Suppressor macrophage treated with lipopolysaccharide for 1 hour (primary cell): ENCODE measurements at regions not wholly inside any gene's neighbourhood (a gene's known extent, or its start where the extent isn't known, plus 50 kb on each side); places are given as distances from the start of the nearest gene placed in this dataset.
"Not testable (repeated sequence)": the region's sequence is repeated elsewhere in the genome, so short reads cannot be mapped to it uniquely, and the experiment has no call there.

Experiments used
- DNase-seq, 3 donors: peaks; one replicate each; pipeline ENCODE4 v3.0.0-alpha.2; 2020 to 2022

DNA sequence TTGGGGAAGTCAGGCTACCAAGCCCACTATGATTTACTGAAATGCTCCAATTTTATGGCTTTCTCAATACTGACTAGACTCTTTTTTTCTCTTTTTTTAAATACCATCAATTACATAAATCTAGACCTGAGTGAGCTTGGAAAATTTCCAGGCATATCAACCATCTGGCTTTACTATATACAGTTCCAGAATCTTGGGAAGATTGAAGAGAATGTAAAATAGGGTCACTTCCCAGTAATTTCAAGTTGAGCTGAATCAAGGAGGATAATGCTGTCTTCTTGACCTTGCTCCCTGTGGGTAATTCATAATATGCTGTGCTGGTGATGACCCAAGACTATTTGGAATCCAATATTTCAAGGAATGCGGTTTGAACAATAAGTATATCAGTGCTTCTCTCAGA is 108.1 kb downstream of the MAP3K21 start:
- DNase-seq = peak in 1 of 3 donors; percentile 9

DNA sequence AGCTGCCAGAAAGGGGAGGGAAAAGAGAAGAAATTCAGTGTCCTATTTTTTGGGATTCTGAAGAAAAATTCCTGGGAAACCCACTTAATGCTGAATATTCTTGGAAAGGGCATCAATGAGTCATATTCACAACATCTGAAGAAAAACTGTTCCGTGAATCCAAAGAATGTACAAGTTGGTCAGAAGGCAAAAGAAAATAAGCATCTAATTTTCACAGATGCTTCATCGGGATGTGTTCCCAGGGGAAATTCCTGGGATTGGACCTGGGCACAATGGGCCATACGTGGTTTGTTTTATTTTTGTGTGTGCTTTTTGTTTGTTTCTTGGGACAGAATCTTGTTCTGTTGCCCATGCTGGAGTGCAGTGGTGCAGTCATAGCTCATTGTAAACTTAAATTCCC is 112.2 kb downstream of the MAP3K21 start:
- no peak for DNase-seq

DNA sequence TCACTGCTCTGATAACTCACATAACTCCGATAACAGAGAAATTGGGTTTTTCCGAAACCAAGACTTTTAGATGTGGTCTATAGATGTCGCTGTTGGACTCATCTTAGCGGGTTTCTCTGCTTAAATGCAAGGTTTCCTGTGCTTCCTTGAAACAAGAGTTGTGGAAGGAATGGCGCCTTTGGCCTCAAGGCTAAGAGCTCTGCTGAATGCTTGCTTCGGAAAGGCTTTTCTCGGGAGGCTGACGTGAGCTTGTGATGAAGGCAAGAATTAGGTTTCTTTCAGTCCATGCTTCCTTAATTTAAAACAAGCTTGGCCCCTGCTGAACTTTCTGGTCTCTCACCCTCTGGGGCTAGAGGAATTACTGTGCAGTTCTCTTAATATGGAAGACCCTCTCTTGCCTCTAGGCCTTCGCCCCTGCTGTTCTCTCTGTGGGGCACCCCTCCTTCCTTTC is 113.5 kb downstream of the MAP3K21 start:
- DNase-seq = peak; percentile 56 to 67 (median 58)

GRCh38 chr1:233442026-233442780 is 114.7 kb downstream of the MAP3K21 start:
- peak in 1 of 3 donors; percentile 10 for DNase-seq

GRCh38 chr1:233443040-233443760 is 115.7 kb downstream of the MAP3K21 start:
- DNase-seq = peak in 1 of 3 donors; percentile 0

DNA sequence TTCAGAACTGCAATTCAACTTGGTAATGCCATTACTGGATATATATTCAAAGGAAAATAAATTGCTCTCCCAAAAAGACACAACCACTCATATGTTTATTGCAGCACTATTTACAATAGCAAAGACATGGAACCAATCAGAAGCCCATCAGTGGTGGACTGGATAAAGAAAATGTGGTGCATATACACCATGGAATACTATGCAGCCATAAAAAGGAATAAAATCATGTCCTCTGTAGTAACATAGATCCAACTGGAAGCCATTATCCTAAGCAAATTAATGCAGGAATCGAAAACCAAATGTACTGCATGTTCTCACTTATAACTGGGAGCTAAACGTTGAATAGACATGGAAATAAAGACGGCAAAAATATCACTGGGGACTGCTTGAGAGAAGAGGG is 117.0 kb downstream of the MAP3K21 start:
- DNase-seq = no peak

DNA sequence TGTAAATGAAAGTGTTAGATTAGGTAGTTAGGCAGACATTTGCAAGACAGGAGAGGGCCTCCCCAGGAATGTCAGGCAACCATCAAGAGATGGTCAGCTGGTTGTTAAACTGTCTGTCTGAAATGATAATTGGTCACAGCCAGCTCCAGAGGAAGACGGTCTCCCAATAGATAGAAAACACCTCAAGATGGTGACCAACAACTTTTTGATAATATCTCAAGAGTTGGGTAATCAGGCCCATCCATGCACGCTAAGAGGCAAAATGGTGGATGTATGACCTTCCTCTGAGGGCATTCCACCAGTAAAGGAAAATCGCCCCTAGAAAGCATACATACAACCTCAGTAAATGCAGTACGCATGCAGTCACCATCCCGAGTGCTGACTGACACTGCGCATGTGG is 118.2 kb downstream of the MAP3K21 start:
- DNase-seq = no peak

- DNase-seq = no peak
These were observed 119.4 kb downstream of the MAP3K21 start for GRCh38 chr1:233446935-233447334.

DNA sequence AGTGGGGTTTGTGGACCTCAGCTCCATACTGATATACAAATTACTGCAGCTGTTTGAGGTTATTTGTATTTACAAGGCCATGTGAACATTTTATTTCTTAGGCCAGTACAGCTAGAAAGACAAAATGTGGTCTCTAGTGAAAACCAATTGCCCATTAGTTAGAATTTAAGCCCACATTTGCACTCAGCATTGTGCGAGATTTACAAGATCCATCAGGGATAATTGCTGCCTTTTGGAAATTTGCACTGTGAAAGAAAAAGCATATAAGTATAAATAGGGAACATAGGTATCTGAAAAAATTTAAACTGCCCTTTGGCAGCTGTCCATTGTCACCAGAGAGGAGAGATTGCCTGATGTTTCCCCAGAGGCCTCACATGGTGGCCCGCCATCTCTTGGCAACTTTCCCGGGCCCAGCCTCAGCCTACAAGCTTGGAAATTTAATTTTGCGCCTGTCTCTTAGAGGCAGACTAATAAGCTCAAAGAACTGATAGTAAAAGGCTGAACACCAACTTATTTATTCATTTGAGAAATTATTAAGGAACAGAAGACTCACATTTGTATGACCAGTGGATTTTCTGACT is 120.7 kb downstream of the MAP3K21 start:
- DNase-seq = no peak

DNA sequence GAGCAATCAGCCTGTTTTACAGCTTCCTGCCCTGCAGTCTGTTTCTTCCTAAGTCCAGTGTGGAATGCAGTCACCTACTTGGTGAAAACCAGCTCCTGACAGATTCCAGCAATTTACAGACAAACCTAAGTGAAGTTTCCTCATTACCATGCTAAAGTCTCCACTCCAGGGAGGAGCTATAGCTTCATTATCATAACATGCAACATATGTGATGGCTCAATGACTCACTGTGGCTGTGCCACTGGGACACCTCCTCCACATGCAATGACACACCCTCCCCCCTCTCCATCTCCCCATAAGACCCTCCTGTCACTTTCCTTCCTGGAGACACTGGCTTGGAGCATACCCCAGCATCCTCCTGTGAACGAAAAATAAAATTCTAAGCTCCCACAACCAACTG is 125.2 kb downstream of the MAP3K21 start:
- DNase-seq = no peak

GRCh38 chr1:233453433-233454200 is 126.1 kb downstream of the MAP3K21 start:
- no peak for DNase-seq

DNA sequence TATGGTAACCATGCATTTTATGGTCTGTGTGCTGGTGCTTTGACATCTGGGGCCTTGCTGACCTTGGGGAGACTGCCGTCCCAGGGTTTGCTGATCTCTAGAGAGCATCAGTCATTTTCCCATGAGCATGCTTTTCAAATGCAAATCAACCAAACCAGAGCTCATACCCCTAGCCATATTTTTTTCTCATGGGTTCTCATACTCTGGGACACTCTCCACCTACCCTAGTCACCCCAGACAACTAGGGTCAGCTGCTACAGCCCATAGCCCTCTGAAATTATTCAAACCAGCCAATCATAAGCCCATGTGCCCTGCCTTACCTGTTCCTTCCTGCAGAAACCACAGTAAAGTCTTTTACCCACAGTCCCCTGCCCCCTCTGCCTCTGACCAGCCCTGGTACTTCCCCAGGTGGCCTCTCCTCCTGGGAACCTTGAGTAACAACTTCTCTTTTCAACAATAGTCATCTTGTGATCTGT is 132.0 kb downstream of the MAP3K21 start:
- DNase-seq = no peak

GRCh38 chr1:233459968-233460367 is 132.4 kb downstream of the MAP3K21 start:
- no peak for DNase-seq

- no peak for DNase-seq
These were observed 133.2 kb downstream of the MAP3K21 start for GRCh38 chr1:233460692-233461091.

DNA sequence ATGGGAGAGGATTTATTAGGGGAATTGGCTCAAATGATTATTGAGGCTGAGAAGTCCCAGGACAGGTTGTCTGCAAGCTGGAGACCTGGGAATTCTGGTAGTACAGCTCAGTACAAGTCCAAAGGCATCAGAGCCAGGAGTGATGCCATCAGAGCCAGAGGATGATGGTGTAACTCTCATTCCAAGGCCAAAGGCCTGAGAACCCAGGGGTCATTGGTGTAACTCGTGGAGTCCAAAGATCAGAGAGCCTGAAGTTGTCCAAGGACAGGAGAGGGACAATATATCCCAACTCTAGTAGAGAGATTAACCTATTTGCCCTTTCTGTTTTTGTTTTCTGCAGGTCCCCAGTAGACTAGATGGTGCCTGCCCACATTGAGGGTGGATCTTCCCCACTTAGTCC is 134.3 kb downstream of the MAP3K21 start:
- DNase-seq = no peak

DNA sequence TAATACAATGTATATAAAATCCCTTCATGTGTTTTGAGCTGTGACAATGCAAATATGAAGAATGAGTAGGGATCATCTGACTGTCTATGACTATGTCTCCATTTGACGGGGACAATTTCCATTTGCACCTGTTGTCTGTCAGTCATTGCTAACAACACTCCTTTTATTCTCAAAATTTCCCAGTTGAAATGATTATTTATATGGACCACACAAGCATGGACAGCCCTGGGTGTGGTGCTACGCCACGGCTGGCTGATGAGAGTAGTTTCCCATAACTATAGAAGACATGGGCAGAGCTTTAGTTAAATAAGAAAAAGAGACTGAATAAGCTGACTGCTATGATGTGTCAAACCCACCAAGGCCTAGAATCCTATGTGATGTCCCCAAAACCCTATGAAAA is 135.8 kb downstream of the MAP3K21 start:
- no peak for DNase-seq

DNA sequence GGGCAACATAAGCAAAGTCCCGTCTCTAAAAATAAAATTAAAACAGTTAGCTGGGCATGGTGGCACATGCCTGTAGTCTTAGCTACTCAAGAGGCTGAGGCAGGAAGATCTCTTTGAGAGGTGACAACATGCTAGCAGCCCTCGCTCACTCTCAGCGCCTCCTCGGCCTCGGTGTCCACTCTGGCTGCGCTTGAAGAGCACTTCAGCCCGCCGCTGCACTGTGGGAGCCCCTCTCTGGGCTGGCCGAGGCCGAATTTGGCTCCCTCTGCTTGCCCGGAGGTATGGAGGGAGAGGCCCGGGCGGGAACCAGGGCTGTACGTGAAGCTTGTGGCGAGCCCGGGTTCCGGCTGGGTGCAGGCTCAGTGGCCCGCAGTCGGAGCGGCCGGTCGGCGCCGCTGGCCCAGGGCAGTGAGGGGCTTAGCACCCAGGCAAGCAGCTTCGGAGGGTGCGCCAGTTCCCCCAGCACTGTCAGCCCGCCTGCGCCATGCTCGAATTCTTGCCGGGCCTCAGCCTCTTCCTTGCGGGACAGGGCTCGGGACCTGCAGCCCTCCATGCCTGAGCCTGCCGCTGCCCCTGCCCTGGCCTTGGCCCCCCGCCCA is 138.3 kb downstream of the MAP3K21 start:
- no peak for DNase-seq

- DNase-seq = no peak
These were observed 143.0 kb upstream of the KCNK1 start for GRCh38 chr1:233470741-233471499.

GRCh38 chr1:233471851-233472250 is 142.1 kb upstream of the KCNK1 start:
- DNase-seq = not testable (repeated sequence)

GRCh38 chr1:233472796-233473195 is 141.1 kb upstream of the KCNK1 start:
- DNase-seq = not testable (repeated sequence)

DNA sequence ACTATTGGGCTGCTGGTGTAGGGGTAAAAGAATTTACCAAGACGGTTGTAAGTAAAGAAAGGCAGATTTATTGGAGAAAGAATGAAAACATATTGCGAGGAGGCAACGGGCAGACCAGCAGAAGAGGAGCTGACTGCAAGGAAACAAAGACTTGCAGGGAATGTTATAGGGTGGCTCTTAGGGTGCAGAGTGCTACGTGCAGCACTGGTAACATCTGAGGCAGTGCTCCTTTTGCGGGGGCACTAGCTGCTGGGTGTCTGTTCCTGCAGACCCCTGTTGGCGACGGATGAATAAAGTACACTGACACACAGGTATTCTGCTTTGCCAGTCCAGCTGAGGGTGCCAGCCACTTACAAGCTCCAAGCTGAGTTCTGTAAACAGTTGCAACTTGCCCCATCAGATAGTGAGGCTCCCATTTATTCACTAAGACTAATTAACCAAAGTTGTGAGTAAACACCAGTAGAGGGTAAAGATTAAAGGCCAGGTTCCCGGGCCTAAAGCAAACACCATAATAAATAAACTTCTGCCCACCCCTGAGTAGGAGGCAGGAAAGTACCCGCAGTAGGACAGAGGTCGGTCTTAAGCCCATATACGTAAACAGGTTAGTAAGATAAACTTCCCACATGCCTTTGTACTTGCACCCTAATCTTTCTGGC is 140.2 kb upstream of the KCNK1 start:
- DNase-seq = no peak
